ENCODE measurements at regions not wholly inside any gene's neighbourhood (a gene's known extent, or its start where the extent isn't known, plus 50 kb on each side); places are given as distances from the start of the nearest gene placed in this dataset.

DNA sequence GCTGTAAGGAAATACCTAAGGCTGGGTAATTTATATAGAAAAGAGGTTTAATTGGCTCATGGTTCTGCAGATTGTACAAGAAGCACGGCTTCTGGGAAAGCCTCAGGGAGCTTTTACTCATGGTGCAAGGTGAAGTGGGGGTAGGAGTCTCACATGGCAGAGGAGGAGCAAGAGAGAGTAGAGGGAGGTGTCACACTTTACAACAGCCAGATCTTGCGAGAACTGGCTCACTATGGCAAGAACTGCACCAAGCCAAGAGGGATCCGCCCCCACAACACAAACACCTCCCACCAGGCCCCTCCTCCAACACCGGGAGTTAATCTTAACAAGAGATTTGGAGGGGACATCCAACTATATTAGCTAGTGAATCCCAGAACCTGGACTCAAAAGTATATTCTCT is 135.4 kb upstream of the SOD1 start:
- no peak for DNase-seq
- ChIA-PET CTCF (interaction anchor here (0.7 kb wide), 1 partner anchor 20 kb away, joined by 3 read pairs; no protein-coding TSS in a partner anchor), POLR2A (no interaction called here)
- Mint-ChIP-seq H3K4me1 (ENCODE audit: low read depth, unreplicated experiment) (peaks cover 11% of the 10 kb centered on the region), H3K9me3 (ENCODE audit: unreplicated experiment) (no peaks in the 10 kb centered on the region), H3K36me3 (ENCODE audit: insufficient read depth, unreplicated experiment) (no peaks in the 10 kb centered on the region), H3K27ac (ENCODE audit: unreplicated experiment) (no peak overlapping the region), H3K4me3 (ENCODE audit: unreplicated experiment) (no peak overlapping the region), H3K27me3 (ENCODE audit: insufficient read depth, unreplicated experiment) (no peaks in the 10 kb centered on the region)
- Histone ChIP-seq H3K36me3 (ENCODE audit: control insufficient read depth, insufficient read depth, low read length) (no peaks in the 10 kb centered on the region), H3K4me3 (ENCODE audit: low read depth, low read length) (no peak overlapping the region), H3K4me1 (peaks cover 8% of the 10 kb centered on the region), H3K9me3 (no peaks in the 10 kb centered on the region), H3K27me3 (replicated peaks; ENCODE audit: control insufficient read depth, insufficient read depth, low read length) (no peaks in the 10 kb centered on the region)
- TF ChIP-seq, protein P1, sequence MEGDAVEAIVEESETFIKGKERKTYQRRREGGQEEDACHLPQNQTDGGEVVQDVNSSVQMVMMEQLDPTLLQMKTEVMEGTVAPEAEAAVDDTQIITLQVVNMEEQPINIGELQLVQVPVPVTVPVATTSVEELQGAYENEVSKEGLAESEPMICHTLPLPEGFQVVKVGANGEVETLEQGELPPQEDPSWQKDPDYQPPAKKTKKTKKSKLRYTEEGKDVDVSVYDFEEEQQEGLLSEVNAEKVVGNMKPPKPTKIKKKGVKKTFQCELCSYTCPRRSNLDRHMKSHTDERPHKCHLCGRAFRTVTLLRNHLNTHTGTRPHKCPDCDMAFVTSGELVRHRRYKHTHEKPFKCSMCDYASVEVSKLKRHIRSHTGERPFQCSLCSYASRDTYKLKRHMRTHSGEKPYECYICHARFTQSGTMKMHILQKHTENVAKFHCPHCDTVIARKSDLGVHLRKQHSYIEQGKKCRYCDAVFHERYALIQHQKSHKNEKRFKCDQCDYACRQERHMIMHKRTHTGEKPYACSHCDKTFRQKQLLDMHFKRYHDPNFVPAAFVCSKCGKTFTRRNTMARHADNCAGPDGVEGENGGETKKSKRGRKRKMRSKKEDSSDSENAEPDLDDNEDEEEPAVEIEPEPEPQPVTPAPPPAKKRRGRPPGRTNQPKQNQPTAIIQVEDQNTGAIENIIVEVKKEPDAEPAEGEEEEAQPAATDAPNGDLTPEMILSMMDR (IDR thresholded peaks at IDR 0.05; ENCODE audit: insufficient read depth in 1 of 2, low read depth in 1 of 2, low read length in 1 of 2, severe bottlenecking in 1 of 2, unreplicated experiment in 1 of 2), result no peak
- BruUV-seq (replicated peaks), result no TSS peak
- intact Hi-C loops (cut with micrococcal nuclease; ENCODE audit: unreplicated experiment), result no loop called here

DNA sequence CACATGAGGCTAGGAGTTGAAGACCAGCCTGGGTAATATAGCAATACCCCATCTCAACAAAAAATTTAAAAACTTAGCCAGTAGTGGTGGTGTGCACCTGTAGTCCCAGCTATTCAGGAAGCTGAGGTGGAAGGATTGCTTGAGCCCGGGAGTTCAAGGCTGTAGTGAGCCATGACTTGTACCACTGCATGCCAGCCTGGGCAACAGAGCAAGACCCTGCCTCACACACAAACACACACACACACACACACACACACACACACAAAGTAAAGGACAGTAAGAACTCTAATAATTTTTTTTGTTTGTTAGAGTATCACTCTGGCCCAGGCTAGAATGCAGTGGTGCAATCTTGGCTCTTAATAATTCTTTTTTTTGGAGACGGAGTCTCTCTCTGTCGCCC is 138.0 kb upstream of the SOD1 start:
- H3K4me1 ChIP-seq, result no peaks in the 10 kb centered on the region
- H3K4me1 Mint-ChIP-seq (ENCODE audit: low read depth, unreplicated experiment), result peaks cover 6% of the 10 kb centered on the region
- H3K4me3 ChIP-seq (ENCODE audit: low read depth, low read length), result no peak overlapping the region
- H3K27me3 ChIP-seq (replicated peaks; ENCODE audit: control insufficient read depth, insufficient read depth, low read length), result no peaks in the 10 kb centered on the region
- no peak overlapping the region for H3K4me3 Mint-ChIP-seq (ENCODE audit: unreplicated experiment)
- no TSS peak for BruUV-seq (replicated peaks)
- no peak for DNase-seq
- intact Hi-C loops (cut with micrococcal nuclease; ENCODE audit: unreplicated experiment), result no loop called here
- TF ChIP-seq, protein P1 (IDR thresholded peaks at IDR 0.05; ENCODE audit: insufficient read depth in 1 of 2, low read depth in 1 of 2, low read length in 1 of 2, severe bottlenecking in 1 of 2, unreplicated experiment in 1 of 2), result no peak
- H3K9me3 Mint-ChIP-seq (ENCODE audit: unreplicated experiment), result no peaks in the 10 kb centered on the region
- H3K9me3 ChIP-seq, result no peaks in the 10 kb centered on the region
- no peaks in the 10 kb centered on the region for H3K36me3 ChIP-seq (ENCODE audit: control insufficient read depth, insufficient read depth, low read length)
- no peak overlapping the region for H3K27ac Mint-ChIP-seq (ENCODE audit: unreplicated experiment)
- no peaks in the 10 kb centered on the region for H3K36me3 Mint-ChIP-seq (ENCODE audit: insufficient read depth, unreplicated experiment)
- no peaks in the 10 kb centered on the region for H3K27me3 Mint-ChIP-seq (ENCODE audit: insufficient read depth, unreplicated experiment)
- CTCF ChIA-PET, result no interaction called here
- POLR2A ChIA-PET, result no interaction called here

GRCh38 chr21:31520561-31521098 is 138.9 kb upstream of the SOD1 start:
- Histone ChIP-seq H3K4me3 (ENCODE audit: low read depth, low read length) (no peak overlapping the region), H3K27me3 (replicated peaks; ENCODE audit: control insufficient read depth, insufficient read depth, low read length) (no peaks in the 10 kb centered on the region), H3K36me3 (ENCODE audit: control insufficient read depth, insufficient read depth, low read length) (no peaks in the 10 kb centered on the region), H3K4me1 (no peaks in the 10 kb centered on the region), H3K9me3 (no peaks in the 10 kb centered on the region)
- TF ChIP-seq, protein P1 (IDR thresholded peaks at IDR 0.05; ENCODE audit: insufficient read depth in 1 of 2, low read depth in 1 of 2, low read length in 1 of 2, severe bottlenecking in 1 of 2, unreplicated experiment in 1 of 2), result no peak
- Mint-ChIP-seq H3K27me3 (ENCODE audit: insufficient read depth, unreplicated experiment) (no peaks in the 10 kb centered on the region), H3K9me3 (ENCODE audit: unreplicated experiment) (no peaks in the 10 kb centered on the region), H3K4me3 (ENCODE audit: unreplicated experiment) (no peak overlapping the region), H3K36me3 (ENCODE audit: insufficient read depth, unreplicated experiment) (no peaks in the 10 kb centered on the region), H3K27ac (ENCODE audit: unreplicated experiment) (no peak overlapping the region), H3K4me1 (ENCODE audit: low read depth, unreplicated experiment) (peaks cover 6% of the 10 kb centered on the region)
- ChIA-PET CTCF (no interaction called here), POLR2A (no interaction called here)
- no peak for DNase-seq
- no TSS peak for BruUV-seq (replicated peaks)
- intact Hi-C loops (cut with micrococcal nuclease; ENCODE audit: unreplicated experiment), result no loop called here

All from Caco-2 (cell line).